Natural killer cell (primary cell): ENCODE measurements at regions not wholly inside any gene's neighbourhood (a gene's known extent, or its start where the extent isn't known, plus 50 kb on each side); places are given as distances from the start of the nearest gene placed in this dataset.
A peak's percentile ranks its signal among the peaks of the same experiment; 100 is the strongest.

Experiments used
- ATAC-seq, 3 donors: fragments of 150-1000 bp in 2 of 3; fragments of 200-7000 bp in 1 of 3; cut with Tn5 transposase; 1 replicate in 1 of 3; 2 replicates in 2 of 3; pipeline ENCODE4 v1.10.0; 2021; ENCODE audit warnings: mild to moderate bottlenecking in 2 of 3, moderate library complexity in 2 of 3
- DNase-seq, 2 donors: peaks; one replicate each; pipeline versions ENCODE4 v3.0.0 to v3.0.0-alpha.2; 2013 to 2021; ENCODE audit warnings: mixed read lengths in 1 of 2
- H3K27ac ChIP-seq: one replicate; pipeline ENCODE4 v1.5.1; 2013; ENCODE audit warnings: mild to moderate bottlenecking, low read length
- H3K27me3 ChIP-seq: one replicate; pipeline ENCODE4 v1.6.1; 2013; ENCODE audit warnings: low read length; ENCODE audit not compliant: control insufficient read depth, insufficient read depth
- H3K36me3 ChIP-seq: one replicate; pipeline ENCODE4 v1.6.1; 2013; ENCODE audit warnings: low read length; ENCODE audit not compliant: control insufficient read depth, insufficient read depth
- H3K4me1 ChIP-seq: one replicate; pipeline ENCODE4 v1.6.1; 2013; ENCODE audit warnings: low read length; ENCODE audit not compliant: control insufficient read depth, insufficient read depth
- H3K4me3 ChIP-seq: one replicate; pipeline ENCODE4 v1.5.1; 2013; ENCODE audit warnings: low read length
- H3K9me3 ChIP-seq: one replicate; pipeline ENCODE4 v1.6.1; 2013; ENCODE audit warnings: low read length; ENCODE audit not compliant: control insufficient read depth, insufficient read depth
- H3K27ac Mint-ChIP-seq, 2 donors: one replicate each; pipeline ENCODE4 v1.8.0; 2022; ENCODE audit warnings: mild to moderate bottlenecking in 2 of 2, mixed read lengths in 2 of 2, moderate library complexity in 1 of 2
- H3K27me3 Mint-ChIP-seq, 2 donors: one replicate each; pipeline ENCODE4 v1.8.0; 2022; ENCODE audit warnings: low read depth in 2 of 2, mixed read lengths in 2 of 2
- H3K36me3 Mint-ChIP-seq: one replicate; pipeline ENCODE4 v1.8.0; 2022; ENCODE audit warnings: mixed read lengths
- H3K4me1 Mint-ChIP-seq, 2 donors: one replicate each; pipeline ENCODE4 v1.8.0; 2022; ENCODE audit warnings: mixed read lengths in 2 of 2
- H3K4me3 Mint-ChIP-seq: one replicate; pipeline ENCODE4 v1.8.0; 2022; ENCODE audit warnings: mild to moderate bottlenecking, moderate library complexity, mixed read lengths
- H3K9me3 Mint-ChIP-seq, 2 donors: one replicate each; pipeline ENCODE4 v1.8.0; 2022; ENCODE audit warnings: mixed read lengths in 2 of 2
- CTCF ChIP-seq: fragments of 200-600 bp; IDR thresholded peaks from one replicate; pipeline ENCODE4 v1.8.0; 2022; ENCODE audit warnings: antibody characterized with exemption
- WGBS: methylation state at CpG from one replicate; pipeline ENCODE4 v1.1.7; 2013; ENCODE audit warnings: missing lambda C conversion rate; ENCODE audit not compliant: insufficient coverage; 5-methylcytosine and 5-hydroxymethylcytosine counted together
- intact Hi-C: fragments of 100-400 bp; cut with micrococcal nuclease; formaldehyde crosslinking; loops from one replicate; pipeline ENCODE4 v1.14.2; 2022

DNA sequence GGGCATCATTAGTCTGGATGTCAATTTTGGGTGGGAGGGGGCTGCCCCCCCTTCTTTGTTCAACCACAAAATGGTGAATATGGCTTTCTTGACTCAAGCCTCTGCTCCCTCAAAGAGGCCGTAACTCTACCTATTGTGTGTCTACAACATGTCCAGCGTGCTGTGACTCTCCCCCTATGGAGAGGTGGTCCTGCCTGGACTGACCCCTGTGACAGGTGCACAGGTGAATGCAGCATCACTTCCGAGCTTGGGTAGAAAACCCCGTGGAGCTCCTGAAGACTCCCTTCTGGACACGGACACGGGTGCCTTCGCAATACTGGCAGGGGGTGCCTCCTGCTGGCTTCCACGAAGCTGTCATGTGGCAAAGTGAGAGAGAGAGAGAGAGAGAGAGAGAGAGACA is 397.8 kb downstream of the GALR1 start:
- H3K27me3 ChIP-seq: peaks cover 5% of the 10 kb centered on the region
- no peaks in the 10 kb centered on the region for H3K36me3 Mint-ChIP-seq
- no peaks in the 10 kb centered on the region for H3K36me3 ChIP-seq
- no peak overlapping the region for H3K27ac ChIP-seq
- peaks cover 6% of the 10 kb centered on the region in 2 donors for H3K27me3 Mint-ChIP-seq
- no peak overlapping the region for H3K4me3 ChIP-seq
- no peak overlapping the region for H3K4me3 Mint-ChIP-seq
- no peak overlapping the region for H3K27ac Mint-ChIP-seq
- intact Hi-C loops: loop anchor here (5.0 to 10.0 kb wide), 2 partner anchors 543 to 580 kb away; no protein-coding TSS in a partner anchor
- no peak for TF ChIP-seq CTCF
- ATAC-seq (no peak), DNase-seq (no peak)
- WGBS: 71% methylated on average over 8 of the region's 8 CpGs
- H3K9me3 Mint-ChIP-seq: no peaks in the 10 kb centered on the region
- no peaks in the 10 kb centered on the region for H3K9me3 ChIP-seq
- H3K4me1 Mint-ChIP-seq: peaks cover 32 to 37% of the 10 kb centered on the region in 2 donors
- H3K4me1 ChIP-seq: peaks cover 9% of the 10 kb centered on the region

DNA sequence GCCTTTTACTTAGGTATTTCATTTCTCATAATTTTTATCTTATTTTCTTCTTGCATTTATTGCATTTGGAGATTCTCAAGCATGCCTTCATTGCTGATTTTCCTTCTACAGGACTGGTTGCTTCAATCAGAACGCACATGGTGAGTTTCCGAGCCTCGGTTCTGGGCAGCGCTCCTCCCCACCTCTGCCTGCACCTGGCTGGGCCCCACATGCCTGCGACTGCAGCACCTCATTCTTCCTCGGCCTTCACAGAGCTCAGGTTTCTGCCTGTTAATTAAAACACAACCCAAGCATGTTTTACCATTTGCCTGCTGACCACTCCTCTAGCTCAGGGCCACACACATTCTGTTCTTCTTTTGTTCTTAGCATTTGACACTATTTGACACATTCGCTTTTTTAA is 398.8 kb downstream of the GALR1 start:
- intact Hi-C loops: loop anchor here (5.0 to 10.0 kb wide), 2 partner anchors 544 to 581 kb away; no protein-coding TSS in a partner anchor
- Mint-ChIP-seq H3K27ac (peak overlapping the region in 1 of 2 donors; percentile 22), H3K4me1 (peaks cover 32 to 37% of the 10 kb centered on the region in 2 donors), H3K9me3 (no peaks in the 10 kb centered on the region), H3K27me3 (peaks cover 6% of the 10 kb centered on the region in 2 donors), H3K4me3 (peak overlapping the region; percentile 7), H3K36me3 (no peaks in the 10 kb centered on the region)
- Histone ChIP-seq H3K9me3 (no peaks in the 10 kb centered on the region), H3K36me3 (no peaks in the 10 kb centered on the region), H3K27ac (no peak overlapping the region), H3K27me3 (peaks cover 5% of the 10 kb centered on the region), H3K4me3 (no peak overlapping the region), H3K4me1 (peaks cover 9% of the 10 kb centered on the region)
- no peak for TF ChIP-seq CTCF
- no peak for ATAC-seq
- DNase-seq: no peak
- 88% methylated on average over 7 of the region's 7 CpGs for WGBS

GRCh38 chr18:77650799-77651385 is 401.2 kb downstream of the GALR1 start:
- no peaks in the 10 kb centered on the region for H3K36me3 Mint-ChIP-seq
- H3K27ac ChIP-seq: no peak overlapping the region
- DNase-seq: peak; percentile 68
- peak; percentile 79 to 98 (median 92) for ATAC-seq
- peaks cover 5% of the 10 kb centered on the region for H3K27me3 ChIP-seq
- H3K9me3 ChIP-seq: no peaks in the 10 kb centered on the region
- peak; percentile 96 for TF ChIP-seq CTCF
- peaks cover 6 to 11% of the 10 kb centered on the region in 2 donors for H3K27me3 Mint-ChIP-seq
- no peak overlapping the region for H3K27ac Mint-ChIP-seq
- H3K4me3 ChIP-seq: no peak overlapping the region
- H3K4me1 ChIP-seq: peaks cover 5% of the 10 kb centered on the region
- intact Hi-C loops: loop anchor here (2.0 to 5.0 kb wide), 2 partner anchors 649 to 848 kb away; no protein-coding TSS in a partner anchor
- WGBS: 10% methylated on average over 28 of the region's 28 CpGs
- no peaks in the 10 kb centered on the region for H3K9me3 Mint-ChIP-seq
- no peak overlapping the region for H3K4me3 Mint-ChIP-seq
- H3K36me3 ChIP-seq: no peaks in the 10 kb centered on the region
- H3K4me1 Mint-ChIP-seq: peaks cover 9 to 17% of the 10 kb centered on the region in 2 donors

DNA sequence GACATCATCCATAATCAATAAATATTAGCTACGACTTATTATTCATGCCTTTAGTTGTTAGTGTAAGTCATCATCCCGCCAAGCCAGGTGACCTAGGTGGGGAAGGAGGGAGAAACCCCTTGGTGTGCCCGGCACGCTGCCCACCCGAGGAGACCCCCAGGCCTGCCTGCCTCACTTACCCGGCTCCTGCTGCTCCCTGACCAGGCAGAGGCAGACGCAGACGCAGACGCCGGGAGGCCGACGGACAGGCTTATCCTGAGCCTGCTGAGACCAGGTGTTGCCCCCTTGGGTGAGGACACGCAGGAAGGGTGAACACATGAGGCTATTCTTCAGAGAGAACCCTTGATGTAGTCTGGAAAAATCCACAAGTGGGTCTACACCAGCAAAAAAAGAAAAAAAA is 401.8 kb downstream of the GALR1 start:
- TF ChIP-seq CTCF: no peak
- H3K36me3 ChIP-seq: no peaks in the 10 kb centered on the region
- intact Hi-C loops: loop anchor here (2.0 to 5.0 kb wide), 2 partner anchors 649 to 849 kb away; no protein-coding TSS in a partner anchor
- Mint-ChIP-seq H3K27ac (no peak overlapping the region), H3K4me3 (no peak overlapping the region), H3K36me3 (no peaks in the 10 kb centered on the region), H3K9me3 (no peaks in the 10 kb centered on the region), H3K27me3 (peaks cover 6 to 11% of the 10 kb centered on the region in 2 donors), H3K4me1 (peaks cover 4 to 12% of the 10 kb centered on the region in 2 donors)
- no peak for ATAC-seq
- DNase-seq: no peak
- H3K9me3 ChIP-seq: no peaks in the 10 kb centered on the region
- no peak overlapping the region for H3K27ac ChIP-seq
- H3K4me3 ChIP-seq: no peak overlapping the region
- H3K4me1 ChIP-seq: peaks cover 5% of the 10 kb centered on the region
- WGBS: 89% methylated on average over 13 of the region's 13 CpGs
- H3K27me3 ChIP-seq: peaks cover 5% of the 10 kb centered on the region
